BLaER1 treated with 17β-estradiol and CSF1 and Interleukin-3, amounts not matched to agents 10 nM and 100 nM (cell line): ENCODE measurements at regions not wholly inside any gene's neighbourhood (a gene's known extent, or its start where the extent isn't known, plus 50 kb on each side); places are given as distances from the start of the nearest gene placed in this dataset.

Experiments used
- H3K27ac ChIP-seq, 11 experiments: shearing (Covaris generic); formaldehyde crosslinking; 2 replicates each; pipeline ENCODE4 v1.8.1; 2022
- H3K27me3 ChIP-seq, 11 experiments: shearing (Covaris generic); formaldehyde crosslinking; 2 replicates each; pipeline ENCODE4 v1.8.1; 2022
- H3K36me3 ChIP-seq, 11 experiments: shearing (Covaris generic); formaldehyde crosslinking; 2 replicates each; pipeline ENCODE4 v1.8.1; 2022
- H3K4me1 ChIP-seq, 10 experiments: shearing (Covaris generic); formaldehyde crosslinking; 2 replicates each; pipeline ENCODE4 v1.8.1; 2022
- H3K4me2 ChIP-seq, 11 experiments: shearing (Covaris generic); formaldehyde crosslinking; 2 replicates each; pipeline ENCODE4 v1.8.1; 2022
- H3K4me3 ChIP-seq, 10 experiments: shearing (Covaris generic); formaldehyde crosslinking; 2 replicates each; pipeline ENCODE4 v1.8.1; 2022
- H3K9ac ChIP-seq, 11 experiments: shearing (Covaris generic); formaldehyde crosslinking; 2 replicates each; pipeline ENCODE4 v1.8.1; 2022
- H3K9me3 ChIP-seq, 11 experiments: shearing (Covaris generic); formaldehyde crosslinking; replicated peaks in 1 of 11; 2 replicates each; pipeline ENCODE4 v1.8.1; 2022
- H4K20me1 ChIP-seq, 11 experiments: shearing (Covaris generic); formaldehyde crosslinking; 2 replicates each; pipeline ENCODE4 v1.8.1; 2022
- Cebpa-rat ChIP-seq, 11 experiments: shearing (Covaris generic); IDR thresholded peaks; 2 replicates each; pipeline ENCODE4 v1.8.1; 2022

GRCh38 chr13:112225429-112226090 is 150.6 kb upstream of the SPACA7 start:
- H3K27me3 ChIP-seq, result 0 out of 22 replicates have a peak, but pooled peaks cover 0 to 3% (median 0%) of the 10 kb centered on the region in 11 experiments
- no peaks in the 10 kb centered on the region for H4K20me1 ChIP-seq
- H3K9me3 ChIP-seq, result no peaks in the 10 kb centered on the region
- H3K4me1 ChIP-seq, result peaks cover 0 to 3% (median 0%) of the 10 kb centered on the region in 10 experiments; a peak in 1 of 20 replicates
- H3K9ac ChIP-seq, result no peak overlapping the region
- no peak for TF ChIP-seq Cebpa-rat (IDR thresholded peaks at IDR 0.05)
- no peak overlapping the region for H3K4me3 ChIP-seq
- no peaks in the 10 kb centered on the region for H3K36me3 ChIP-seq
- no peak overlapping the region for H3K4me2 ChIP-seq
- no peak overlapping the region for H3K27ac ChIP-seq

GRCh38 chr13:112226320-112227002 is 149.7 kb upstream of the SPACA7 start:
- no peaks in the 10 kb centered on the region for H3K9me3 ChIP-seq
- H3K9ac ChIP-seq, result no peak overlapping the region
- H4K20me1 ChIP-seq, result no peaks in the 10 kb centered on the region; a peak in 1 of 22 replicates
- H3K4me3 ChIP-seq, result no peak overlapping the region
- H3K36me3 ChIP-seq, result no peaks in the 10 kb centered on the region
- no peak for TF ChIP-seq Cebpa-rat (IDR thresholded peaks at IDR 0.05)
- 0 out of 22 replicates have a peak, but pooled peaks cover 0 to 3% (median 0%) of the 10 kb centered on the region in 11 experiments for H3K27me3 ChIP-seq
- no peak overlapping the region for H3K27ac ChIP-seq
- peaks cover 0 to 3% (median 0%) of the 10 kb centered on the region in 10 experiments; a peak in 1 of 20 replicates for H3K4me1 ChIP-seq
- no peak overlapping the region for H3K4me2 ChIP-seq

GRCh38 chr13:112227031-112227430 is 149.1 kb upstream of the SPACA7 start:
- no peak for TF ChIP-seq Cebpa-rat (IDR thresholded peaks at IDR 0.05)
- no peaks in the 10 kb centered on the region; a peak in 1 of 22 replicates for H4K20me1 ChIP-seq
- H3K27me3 ChIP-seq, result 0 out of 22 replicates have a peak, but pooled peaks cover 0 to 3% (median 0%) of the 10 kb centered on the region in 11 experiments
- H3K4me3 ChIP-seq, result no peak overlapping the region
- H3K36me3 ChIP-seq, result no peaks in the 10 kb centered on the region
- no peak overlapping the region for H3K4me2 ChIP-seq
- no peak overlapping the region for H3K27ac ChIP-seq
- H3K4me1 ChIP-seq, result peaks cover 0 to 3% (median 0%) of the 10 kb centered on the region in 10 experiments; a peak in 1 of 20 replicates
- no peak overlapping the region for H3K9ac ChIP-seq
- no peaks in the 10 kb centered on the region for H3K9me3 ChIP-seq

GRCh38 chr13:112229445-112229844 is 146.7 kb upstream of the SPACA7 start:
- no peaks in the 10 kb centered on the region for H3K9me3 ChIP-seq
- no peaks in the 10 kb centered on the region for H3K36me3 ChIP-seq
- H3K27me3 ChIP-seq, result no peaks in the 10 kb centered on the region
- no peak overlapping the region for H3K27ac ChIP-seq
- no peak overlapping the region for H3K4me3 ChIP-seq
- no peaks in the 10 kb centered on the region for H3K4me1 ChIP-seq
- H3K4me2 ChIP-seq, result no peak overlapping the region
- no peaks in the 10 kb centered on the region; a peak in 1 of 22 replicates for H4K20me1 ChIP-seq
- no peak for TF ChIP-seq Cebpa-rat (IDR thresholded peaks at IDR 0.05)
- no peak overlapping the region for H3K9ac ChIP-seq

- TF ChIP-seq Cebpa-rat (IDR thresholded peaks at IDR 0.05), result no peak
- H3K4me3 ChIP-seq, result no peak overlapping the region
- H3K9ac ChIP-seq, result no peak overlapping the region
- H3K4me1 ChIP-seq, result no peaks in the 10 kb centered on the region
- H3K4me2 ChIP-seq, result no peak overlapping the region
- H3K36me3 ChIP-seq, result no peaks in the 10 kb centered on the region
- no peaks in the 10 kb centered on the region for H3K27me3 ChIP-seq
- no peaks in the 10 kb centered on the region for H3K9me3 ChIP-seq
- H4K20me1 ChIP-seq, result no peaks in the 10 kb centered on the region; a peak in 1 of 22 replicates
- no peak overlapping the region for H3K27ac ChIP-seq
Measured at GRCh38 chr13:112229992-112230872, 145.9 kb upstream of the SPACA7 start.

- H3K9ac ChIP-seq, result no peak overlapping the region
- H3K4me2 ChIP-seq, result no peak overlapping the region
- H3K36me3 ChIP-seq, result no peaks in the 10 kb centered on the region
- H3K9me3 ChIP-seq, result no peaks in the 10 kb centered on the region
- no peak for TF ChIP-seq Cebpa-rat (IDR thresholded peaks at IDR 0.05)
- H4K20me1 ChIP-seq, result no peaks in the 10 kb centered on the region; a peak in 1 of 22 replicates
- no peaks in the 10 kb centered on the region for H3K27me3 ChIP-seq
- H3K27ac ChIP-seq, result no peak overlapping the region
- no peaks in the 10 kb centered on the region for H3K4me1 ChIP-seq
- H3K4me3 ChIP-seq, result no peak overlapping the region
Measured at GRCh38 chr13:112231451-112232083, 144.6 kb upstream of the SPACA7 start.

GRCh38 chr13:112233256-112233655 is 142.9 kb upstream of the SPACA7 start:
- no peak overlapping the region for H3K27ac ChIP-seq
- H4K20me1 ChIP-seq, result no peaks in the 10 kb centered on the region; a peak in 1 of 22 replicates
- H3K4me2 ChIP-seq, result no peak overlapping the region
- H3K36me3 ChIP-seq, result no peaks in the 10 kb centered on the region
- H3K9me3 ChIP-seq, result peaks cover 0 to 3% (median 0%) of the 10 kb centered on the region in 11 experiments; a peak in 3 of 22 replicates
- no peak for TF ChIP-seq Cebpa-rat (IDR thresholded peaks at IDR 0.05)
- H3K4me1 ChIP-seq, result no peaks in the 10 kb centered on the region
- H3K27me3 ChIP-seq, result no peaks in the 10 kb centered on the region
- no peak overlapping the region for H3K4me3 ChIP-seq
- H3K9ac ChIP-seq, result no peak overlapping the region

DNA sequence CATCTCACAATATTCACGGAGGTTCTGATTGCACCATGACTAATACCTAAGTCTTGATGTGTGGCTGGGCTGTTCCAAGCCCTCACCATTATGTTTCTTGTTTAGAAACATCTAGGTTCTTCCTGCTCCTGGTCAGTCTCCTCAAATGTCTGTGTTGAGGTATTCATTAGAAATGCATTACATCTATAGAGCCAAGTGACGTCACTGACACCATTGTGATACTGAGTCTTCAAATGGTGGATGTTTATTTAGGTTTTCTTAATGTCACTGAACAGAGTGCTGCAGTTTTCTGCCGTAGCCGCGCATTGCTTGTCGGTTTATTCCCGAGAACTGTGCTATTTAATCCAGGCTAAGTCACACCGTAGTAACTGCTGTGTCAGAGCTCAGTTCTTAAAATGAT is 142.4 kb upstream of the SPACA7 start:
- H3K27ac ChIP-seq, result no peak overlapping the region
- H3K27me3 ChIP-seq, result no peaks in the 10 kb centered on the region
- peaks cover 0 to 7% (median 0%) of the 10 kb centered on the region in 11 experiments; a peak in 3 of 22 replicates for H3K9me3 ChIP-seq
- no peak overlapping the region for H3K4me2 ChIP-seq
- no peak overlapping the region for H3K9ac ChIP-seq
- TF ChIP-seq Cebpa-rat (IDR thresholded peaks at IDR 0.05), result no peak
- H3K4me1 ChIP-seq, result no peaks in the 10 kb centered on the region
- no peaks in the 10 kb centered on the region; a peak in 1 of 22 replicates for H4K20me1 ChIP-seq
- no peak overlapping the region for H3K4me3 ChIP-seq
- H3K36me3 ChIP-seq, result no peaks in the 10 kb centered on the region
